SK-N-SH (cell line): ENCODE measurements at regions not wholly inside any gene's neighbourhood (a gene's known extent, or its start where the extent isn't known, plus 50 kb on each side); places are given as distances from the start of the nearest gene placed in this dataset.

Experiments
- CTCF ChIP-seq: fragments of 200-600 bp; sonication (generic); IDR thresholded peaks from 2 replicates; pipeline ENCODE4 v1.6.1; 2017; ENCODE audit warnings: antibody characterized with exemption, mild to moderate bottlenecking, moderate library complexity
- ELF1 ChIP-seq: IDR thresholded peaks from 2 replicates; pipeline ENCODE4 v1.4.0; 2012
- EP300 ChIP-seq, 2 experiments: IDR thresholded peaks; 2 replicates each; pipeline versions ENCODE4 v1.4.0 to v1.6.1; 2012; ENCODE audit warnings: borderline replicate concordance in 1 of 2, low read depth in 1 of 2, low read length in 1 of 2
- EZH2phosphoT487 ChIP-seq: fragments of 200-600 bp; sonication (generic); IDR thresholded peaks from 2 replicates; pipeline ENCODE4 v1.6.1; 2017; ENCODE audit warnings: low read depth, mixed run types, mild to moderate bottlenecking, antibody characterized with exemption, moderate library complexity, borderline replicate concordance
- GABPA ChIP-seq: IDR thresholded peaks from 2 replicates; pipeline ENCODE4 v1.4.0; 2012; ENCODE audit warnings: low read depth, mild to moderate bottlenecking
- JUND ChIP-seq: IDR thresholded peaks from 2 replicates; pipeline ENCODE4 v1.4.0; 2012
- MXI1 ChIP-seq: IDR thresholded peaks from 2 replicates; pipeline ENCODE4 v1.6.1; 2012; ENCODE audit warnings: mild to moderate bottlenecking, low read depth, low read length, improper control_type of control experiment
- NRF1 ChIP-seq: IDR thresholded peaks from 2 replicates; pipeline ENCODE4 v1.6.1; 2012; ENCODE audit warnings: low read depth, mild to moderate bottlenecking, low read length
- RAD21 ChIP-seq: IDR thresholded peaks from 2 replicates; pipeline ENCODE4 v1.6.1; 2012; ENCODE audit warnings: mild to moderate bottlenecking, low read length
- REST ChIP-seq: IDR thresholded peaks from 2 replicates; pipeline ENCODE4 v1.6.1; 2012; ENCODE audit warnings: mild to moderate bottlenecking, low read depth, low read length, moderate library complexity
- SIN3A ChIP-seq: IDR thresholded peaks from 2 replicates; pipeline ENCODE4 v1.6.1; 2012; ENCODE audit warnings: low read depth, mild to moderate bottlenecking, low read length, moderate library complexity, borderline replicate concordance
- USF2 ChIP-seq: fragments of 150-350 bp; IDR thresholded peaks from 2 replicates; pipeline ENCODE4 v1.6.1; 2017; ENCODE audit warnings: antibody characterized with exemption, low read length, low read depth, borderline replicate concordance

GRCh38 chr22:19630614-19631013 lies 83.7 kb upstream of the SEPTIN5 start:
- TF ChIP-seq CTCF: no peak
- no peak for TF ChIP-seq SIN3A
- no peak for TF ChIP-seq REST
- no peak for TF ChIP-seq ELF1
- no peak for TF ChIP-seq USF2
- TF ChIP-seq EZH2phosphoT487: no peak
- no peak for TF ChIP-seq RAD21
- TF ChIP-seq NRF1: no peak
- TF ChIP-seq EP300 (IDR thresholded peaks at IDR 0.05; ENCODE audit: borderline replicate concordance in 1 of 2, low read depth in 1 of 2, low read length in 1 of 2): no peak
- TF ChIP-seq GABPA: no peak
- no peak for TF ChIP-seq MXI1
- no peak for TF ChIP-seq JUND
